ENCODE measurements at regions not wholly inside any gene's neighbourhood (a gene's known extent, or its start where the extent isn't known, plus 50 kb on each side); places are given as distances from the start of the nearest gene placed in this dataset.
"Not testable (repeated sequence)": the region's sequence is repeated elsewhere in the genome, so short reads cannot be mapped to it uniquely, and the experiment has no call there.

DNA sequence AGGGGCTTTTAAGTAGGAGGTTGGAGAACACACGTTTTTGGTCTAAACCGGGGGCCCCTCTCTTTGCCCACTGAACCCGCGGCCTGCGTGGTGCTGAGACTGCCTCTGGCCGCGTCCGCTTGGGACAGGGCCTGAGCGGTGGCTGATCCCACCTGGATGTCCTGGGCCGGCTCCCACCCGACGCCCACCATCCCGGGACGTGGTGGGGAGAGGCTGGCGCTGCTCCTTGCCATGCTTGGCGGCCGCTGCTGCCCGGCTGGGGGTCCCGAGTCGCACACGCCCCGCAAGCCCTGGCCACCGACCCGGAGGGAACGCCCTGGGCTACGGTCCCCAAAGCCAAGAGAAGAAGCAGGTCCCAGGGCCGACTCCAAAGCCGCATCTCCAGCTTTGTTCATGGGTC lies 130.1 kb downstream of the POTEM start:
- H3K4me3 ChIP-seq; H3K36me3 ChIP-seq (replicated peaks); in situ Hi-C loops (cut with MboI; ENCODE audit: low sequenced_read_pairs); H3K4me1 ChIP-seq; H3K27me3 ChIP-seq (ENCODE audit: low read depth); H3K9me3 ChIP-seq: not testable (repeated sequence)
- DNase-seq (ENCODE audit: low spot score in 2 of 2) = peak in 1 of 2 experiments; percentile 10

DNA sequence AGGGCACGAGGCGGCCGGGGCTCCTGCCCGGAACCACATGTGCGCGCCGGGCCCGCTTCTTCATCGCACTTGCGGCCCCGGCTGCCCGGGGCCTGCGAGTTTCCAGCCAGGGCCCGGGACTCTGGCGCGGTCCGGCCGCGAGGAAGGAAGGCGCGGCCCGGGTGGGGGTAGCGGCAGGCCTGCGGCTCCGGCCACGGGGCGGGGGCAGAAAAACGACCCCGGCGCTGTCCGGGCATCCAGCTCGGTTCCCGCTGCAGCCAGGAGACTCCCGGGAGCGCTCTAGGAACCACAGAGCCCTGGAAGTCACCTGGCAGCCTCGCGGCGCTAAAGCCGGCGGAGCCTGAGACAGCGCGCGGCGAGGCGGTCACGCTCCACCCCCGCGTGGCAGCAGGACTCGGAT lies 130.5 kb downstream of the POTEM start:
- in situ Hi-C loops (cut with MboI; ENCODE audit: low sequenced_read_pairs); H3K36me3 ChIP-seq (replicated peaks); H3K4me3 ChIP-seq; H3K9me3 ChIP-seq; H3K27me3 ChIP-seq (ENCODE audit: low read depth); H3K4me1 ChIP-seq: not testable (repeated sequence)
- peak in 1 of 2 experiments; percentile 10 for DNase-seq (ENCODE audit: low spot score in 2 of 2)

DNA sequence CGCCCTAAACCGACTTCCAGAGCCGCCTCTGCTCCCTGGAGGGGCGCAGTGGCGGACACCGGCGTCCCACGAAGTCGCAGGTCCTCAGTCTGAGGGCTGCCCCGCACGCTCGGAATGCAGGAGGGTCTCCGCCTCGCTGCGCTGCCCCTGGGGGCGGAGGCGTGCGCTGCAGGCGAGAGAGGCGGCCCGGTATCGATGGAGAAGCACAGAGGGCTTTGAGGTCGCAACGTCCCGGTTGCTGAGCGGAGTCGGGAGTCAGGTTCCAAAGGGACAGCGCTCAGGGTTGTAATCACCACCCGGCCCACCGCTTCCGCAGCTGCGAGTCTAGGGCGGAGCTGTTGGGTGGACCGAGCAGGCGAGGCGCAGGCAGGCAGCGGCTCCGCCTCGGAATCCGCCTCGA lies 131.0 kb downstream of the POTEM start:
- H3K27me3 ChIP-seq (ENCODE audit: low read depth); H3K36me3 ChIP-seq (replicated peaks); H3K9me3 ChIP-seq; H3K4me3 ChIP-seq; in situ Hi-C loops (cut with MboI; ENCODE audit: low sequenced_read_pairs); H3K4me1 ChIP-seq; DNase-seq (ENCODE audit: low spot score in 2 of 2): not testable (repeated sequence)

DNA sequence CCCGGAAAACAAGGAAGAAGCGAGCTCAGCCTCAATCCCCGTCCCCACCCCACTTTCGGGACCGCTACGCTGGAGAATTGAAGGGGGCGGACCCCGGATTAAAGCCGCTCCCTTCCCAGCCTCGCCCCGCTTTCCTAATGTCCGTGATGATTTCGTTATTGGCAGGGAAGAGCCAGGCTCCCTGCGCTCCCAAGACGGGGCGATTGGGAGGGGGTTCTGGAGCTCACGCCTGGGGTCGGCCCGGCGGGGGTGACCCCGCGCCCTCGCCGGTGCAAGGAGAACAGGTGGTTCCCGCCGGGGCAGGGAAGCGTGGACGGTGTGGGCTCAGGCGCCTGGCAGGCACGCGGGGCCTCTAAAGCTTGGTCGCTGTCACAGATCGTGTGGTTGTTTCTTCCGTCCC lies 131.5 kb downstream of the POTEM start:
- H3K36me3 ChIP-seq (replicated peaks); H3K9me3 ChIP-seq; H3K27me3 ChIP-seq (ENCODE audit: low read depth); H3K4me3 ChIP-seq; in situ Hi-C loops (cut with MboI; ENCODE audit: low sequenced_read_pairs); H3K4me1 ChIP-seq: not testable (repeated sequence)
- peak in 1 of 2 experiments; percentile 14 for DNase-seq (ENCODE audit: low spot score in 2 of 2)

DNA sequence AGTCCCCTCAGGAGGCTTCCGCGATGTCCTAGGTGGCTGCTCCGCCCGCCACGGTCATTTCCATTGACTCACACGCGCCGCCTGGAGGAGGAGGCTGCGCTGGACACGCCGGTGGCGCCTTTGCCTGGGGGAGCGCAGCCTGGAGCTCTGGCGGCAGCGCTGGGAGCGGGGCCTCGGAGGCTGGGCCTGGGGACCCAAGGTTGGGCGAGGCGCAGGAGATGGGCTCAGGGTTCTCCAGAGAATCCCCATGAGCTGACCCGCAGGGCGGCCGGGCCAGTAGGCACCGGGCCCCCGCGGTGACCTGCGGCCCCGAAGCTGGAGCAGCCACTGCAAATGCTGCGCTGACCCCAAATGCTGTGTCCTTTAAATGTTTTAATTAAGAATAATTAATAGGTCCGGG lies 132.1 kb downstream of the POTEM start:
- DNase-seq (ENCODE audit: low spot score in 2 of 2); H3K4me3 ChIP-seq; H3K9me3 ChIP-seq; in situ Hi-C loops (cut with MboI; ENCODE audit: low sequenced_read_pairs); H3K36me3 ChIP-seq (replicated peaks); H3K4me1 ChIP-seq; H3K27me3 ChIP-seq (ENCODE audit: low read depth): not testable (repeated sequence)

DNA sequence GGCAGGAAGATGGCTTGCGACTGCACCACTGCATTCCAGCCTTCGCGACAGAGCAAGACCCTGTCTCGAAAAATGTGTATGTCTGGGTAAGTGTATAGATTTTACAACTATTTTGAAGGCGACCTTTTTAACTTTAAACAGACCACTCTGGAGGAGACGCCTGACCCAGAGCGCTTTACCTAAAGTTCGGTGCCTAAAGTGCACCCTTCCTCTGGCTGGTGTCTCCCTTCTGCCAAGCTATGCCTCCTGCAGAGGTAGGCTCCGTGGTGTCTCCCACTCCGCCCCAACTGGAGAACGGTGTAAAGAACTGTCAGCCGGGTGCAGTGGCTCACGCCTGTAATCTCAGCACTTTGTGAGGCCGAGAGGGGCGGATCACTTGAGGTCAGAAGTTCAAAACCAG lies 132.7 kb downstream of the POTEM start:
- H3K4me1 ChIP-seq; DNase-seq (ENCODE audit: low spot score in 2 of 2); in situ Hi-C loops (cut with MboI; ENCODE audit: low sequenced_read_pairs); H3K36me3 ChIP-seq (replicated peaks); H3K9me3 ChIP-seq; H3K27me3 ChIP-seq (ENCODE audit: low read depth); H3K4me3 ChIP-seq: not testable (repeated sequence)

DNA sequence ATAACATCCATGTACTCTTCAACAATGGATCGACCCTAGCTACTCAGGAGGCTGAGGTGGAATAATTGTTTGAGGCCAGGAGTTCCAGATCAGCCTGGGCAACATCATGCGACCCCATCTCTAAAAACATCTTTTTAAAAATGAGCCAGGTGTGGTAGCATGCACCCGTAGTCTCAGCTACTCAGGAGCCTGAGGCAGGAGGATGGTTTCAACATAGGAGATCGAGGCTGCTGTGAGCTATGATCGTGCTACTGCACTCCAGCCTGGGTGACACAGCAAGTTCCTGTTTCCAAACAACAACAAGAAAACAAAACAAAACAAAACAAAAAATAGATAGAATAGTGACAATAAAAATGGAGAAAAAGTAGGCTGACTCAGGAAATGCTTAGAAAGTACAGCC lies 138.3 kb downstream of the POTEM start:
- H3K36me3 ChIP-seq (replicated peaks); H3K4me3 ChIP-seq; H3K4me1 ChIP-seq; H3K9me3 ChIP-seq; in situ Hi-C loops (cut with MboI; ENCODE audit: low sequenced_read_pairs); DNase-seq (ENCODE audit: low spot score in 2 of 2); H3K27me3 ChIP-seq (ENCODE audit: low read depth): not testable (repeated sequence)

DNA sequence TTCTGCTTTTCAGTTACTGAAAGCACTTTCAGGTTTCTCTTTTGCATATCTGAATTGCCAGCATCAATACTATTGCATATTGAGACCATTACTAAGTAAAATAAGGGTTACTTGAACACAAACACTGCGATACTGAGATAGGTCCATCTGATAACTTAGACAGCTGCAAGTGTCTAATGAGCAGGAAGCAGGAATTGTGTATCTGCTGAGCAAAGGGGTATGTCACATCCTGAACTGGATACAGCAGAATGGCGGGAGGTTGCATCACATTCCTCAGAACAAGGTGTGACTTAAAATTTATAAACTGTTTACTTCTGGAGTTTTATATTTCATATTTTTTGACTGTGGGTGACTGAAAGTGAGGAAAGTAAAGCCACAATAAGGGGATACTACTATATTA lies 142.7 kb downstream of the POTEM start:
- H3K9me3 ChIP-seq; H3K4me3 ChIP-seq; H3K4me1 ChIP-seq; in situ Hi-C loops (cut with MboI; ENCODE audit: low sequenced_read_pairs); H3K36me3 ChIP-seq (replicated peaks); H3K27me3 ChIP-seq (ENCODE audit: low read depth); DNase-seq (ENCODE audit: low spot score in 2 of 2): not testable (repeated sequence)

DNA sequence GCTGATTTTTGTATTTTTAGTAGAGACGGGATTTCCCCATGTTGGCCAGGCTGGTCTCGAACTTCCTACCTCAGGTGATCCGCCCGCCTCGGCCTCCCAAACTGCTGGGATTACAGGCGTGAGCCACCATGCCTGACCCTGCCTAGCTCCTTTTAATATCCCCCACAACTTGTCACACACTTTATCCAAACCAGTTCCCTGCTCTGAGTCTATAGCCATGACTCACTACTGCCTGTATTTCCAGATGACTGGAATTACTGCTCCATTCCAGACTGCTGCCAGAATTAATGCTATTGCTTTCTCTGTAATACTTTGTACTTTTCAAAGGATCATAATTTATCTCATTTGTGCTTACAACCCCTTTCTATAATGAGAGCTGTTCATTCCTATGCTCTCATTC lies 153.1 kb downstream of the POTEM start:
- DNase-seq (ENCODE audit: low spot score in 2 of 2); H3K4me3 ChIP-seq; H3K36me3 ChIP-seq (replicated peaks); in situ Hi-C loops (cut with MboI; ENCODE audit: low sequenced_read_pairs); H3K9me3 ChIP-seq; H3K27me3 ChIP-seq (ENCODE audit: low read depth); H3K4me1 ChIP-seq: not testable (repeated sequence)

DNA sequence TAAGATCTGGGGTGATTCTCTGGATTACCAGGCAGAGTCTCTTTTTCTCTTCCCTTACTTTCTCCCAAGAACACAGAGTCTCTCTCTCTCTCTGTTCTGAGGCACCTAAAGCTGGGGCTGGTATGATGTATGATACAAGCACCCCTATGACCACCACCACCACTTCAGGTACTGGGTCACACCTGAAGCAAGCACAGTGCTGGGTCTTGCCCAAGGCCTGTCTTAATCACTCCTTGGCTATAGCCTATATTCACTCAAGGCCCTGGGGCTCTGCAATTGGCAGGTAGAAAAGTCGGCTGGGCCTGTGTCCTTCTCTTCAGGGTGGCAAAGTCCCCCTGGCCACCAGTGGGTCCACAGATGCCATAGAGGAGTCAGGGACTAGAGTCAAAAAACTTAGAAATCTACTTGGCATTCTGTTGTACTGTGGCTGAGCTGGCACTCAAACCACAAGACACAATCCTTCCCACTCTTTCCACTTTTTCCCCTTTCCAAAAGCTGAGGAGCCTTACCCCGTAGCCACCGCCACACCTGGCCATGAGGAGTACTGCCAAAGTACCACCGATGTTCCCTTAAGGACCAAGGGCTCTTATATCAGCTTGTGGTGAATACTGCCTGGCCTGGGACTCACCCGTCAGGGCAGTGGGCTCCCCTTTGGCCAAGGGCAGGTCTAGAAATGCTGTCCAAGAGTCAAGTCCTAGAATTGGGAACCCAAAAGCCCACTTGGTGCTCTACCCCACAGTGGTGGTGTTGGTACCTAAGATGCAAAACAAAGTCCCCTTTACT lies 159.2 kb downstream of the POTEM start:
- H3K27me3 ChIP-seq (ENCODE audit: low read depth); H3K4me3 ChIP-seq; H3K36me3 ChIP-seq (replicated peaks); H3K9me3 ChIP-seq; in situ Hi-C loops (cut with MboI; ENCODE audit: low sequenced_read_pairs); DNase-seq (ENCODE audit: low spot score in 2 of 2); H3K4me1 ChIP-seq: not testable (repeated sequence)

DNA sequence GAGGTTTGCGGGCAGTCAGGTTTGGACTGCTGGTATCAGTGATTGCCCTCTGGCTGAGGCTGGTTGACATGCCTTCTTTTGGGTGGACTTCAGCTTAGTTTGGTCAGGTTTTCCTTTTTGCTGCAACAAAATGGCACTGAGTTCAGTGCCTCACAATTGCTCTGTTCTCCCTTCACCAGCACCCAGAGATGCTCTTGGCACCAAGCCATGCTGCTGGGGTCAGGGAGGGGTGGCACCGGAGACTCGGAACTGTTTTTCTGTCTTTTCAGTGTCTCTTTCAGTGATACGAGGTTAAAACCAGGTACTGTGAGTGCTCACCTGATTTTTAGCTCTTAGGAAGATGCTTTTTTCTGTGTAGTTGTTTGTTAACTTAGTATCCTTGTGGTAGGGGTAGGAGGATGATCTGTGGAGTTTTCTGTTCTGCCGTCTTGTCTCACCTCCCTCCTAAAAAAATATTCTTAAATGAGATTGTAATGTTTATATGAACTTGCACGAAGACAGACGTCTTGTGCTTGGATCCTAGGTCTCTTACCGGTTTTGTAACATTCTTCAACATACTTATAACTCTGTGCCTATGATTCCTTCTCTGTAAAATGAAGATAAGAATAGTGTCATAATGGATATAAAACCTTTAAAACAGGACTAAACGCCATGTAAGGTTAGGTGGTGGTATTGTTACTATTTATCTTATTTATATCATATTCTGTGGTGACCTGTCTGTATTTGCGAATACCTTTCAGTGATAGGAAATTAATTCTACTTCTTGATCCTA lies 160.6 kb downstream of the POTEM start:
- in situ Hi-C loops (cut with MboI; ENCODE audit: low sequenced_read_pairs); DNase-seq (ENCODE audit: low spot score in 2 of 2); H3K36me3 ChIP-seq (replicated peaks); H3K9me3 ChIP-seq; H3K27me3 ChIP-seq (ENCODE audit: low read depth); H3K4me3 ChIP-seq; H3K4me1 ChIP-seq: not testable (repeated sequence)

DNA sequence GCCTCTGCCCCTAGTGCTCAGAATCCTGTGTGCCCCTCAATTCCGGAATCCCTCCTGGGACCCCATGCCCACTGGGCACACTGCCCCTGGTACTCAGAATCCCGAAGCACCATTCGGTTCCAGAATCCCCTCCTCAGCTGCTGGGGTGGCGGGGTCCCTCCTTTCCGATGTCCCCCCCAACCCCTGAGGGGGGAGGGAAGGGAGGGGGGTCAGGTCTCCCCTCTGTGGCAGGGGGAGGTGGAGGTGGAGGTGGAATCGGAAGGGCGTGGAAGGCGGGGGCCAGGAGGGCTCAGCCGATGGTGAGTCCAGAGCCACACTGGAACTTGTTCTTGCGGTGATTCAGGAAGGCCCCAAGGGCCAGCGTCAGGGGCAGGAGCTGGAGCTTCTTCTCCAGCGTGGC lies 164.3 kb downstream of the POTEM start:
- H3K4me1 ChIP-seq; DNase-seq (ENCODE audit: low spot score in 2 of 2); H3K36me3 ChIP-seq (replicated peaks); H3K4me3 ChIP-seq; H3K9me3 ChIP-seq; H3K27me3 ChIP-seq (ENCODE audit: low read depth); in situ Hi-C loops (cut with MboI; ENCODE audit: low sequenced_read_pairs): not testable (repeated sequence)

DNA sequence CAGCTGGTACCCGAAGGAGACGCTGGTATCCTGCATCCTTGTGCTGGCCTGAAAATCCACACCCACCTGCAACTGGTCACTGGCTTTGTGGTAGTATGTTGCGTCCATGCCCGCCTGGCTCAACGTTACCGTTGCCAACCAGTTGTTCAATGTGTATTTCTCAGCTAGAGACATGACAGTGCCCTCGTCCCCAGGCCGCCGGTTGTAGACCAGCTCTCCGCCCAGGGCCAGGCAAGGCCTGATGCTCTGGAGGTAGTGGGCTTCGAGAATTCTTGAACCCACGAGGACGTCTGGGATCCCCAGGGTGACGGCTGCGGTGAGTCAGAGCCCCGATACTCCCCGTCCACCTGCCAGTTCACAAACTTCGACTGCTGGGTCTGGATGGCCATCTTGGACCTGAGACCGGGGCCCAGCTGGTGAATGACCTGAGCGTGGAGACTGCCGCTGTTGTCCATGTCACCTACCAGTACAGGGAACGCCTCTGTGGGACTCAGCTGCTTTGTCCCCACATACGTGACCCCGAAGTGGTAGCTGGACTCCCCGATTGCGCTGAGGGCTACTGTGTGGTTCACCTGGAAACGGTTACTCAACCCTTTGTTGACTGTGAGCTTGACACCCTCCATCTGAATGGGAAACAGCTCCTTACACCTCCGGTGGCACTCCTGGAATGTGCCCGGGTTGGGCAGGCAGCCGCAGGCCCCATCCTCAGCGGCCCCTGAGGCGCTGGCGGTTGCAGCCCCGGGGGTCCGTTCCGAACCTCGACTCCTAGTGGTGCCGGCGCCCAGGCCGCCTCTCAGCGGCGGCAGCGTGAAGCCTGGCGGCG lies 165.0 kb downstream of the POTEM start:
- in situ Hi-C loops (cut with MboI; ENCODE audit: low sequenced_read_pairs); H3K4me1 ChIP-seq; H3K27me3 ChIP-seq (ENCODE audit: low read depth); H3K36me3 ChIP-seq (replicated peaks); DNase-seq (ENCODE audit: low spot score in 2 of 2); H3K4me3 ChIP-seq; H3K9me3 ChIP-seq: not testable (repeated sequence)

DNA sequence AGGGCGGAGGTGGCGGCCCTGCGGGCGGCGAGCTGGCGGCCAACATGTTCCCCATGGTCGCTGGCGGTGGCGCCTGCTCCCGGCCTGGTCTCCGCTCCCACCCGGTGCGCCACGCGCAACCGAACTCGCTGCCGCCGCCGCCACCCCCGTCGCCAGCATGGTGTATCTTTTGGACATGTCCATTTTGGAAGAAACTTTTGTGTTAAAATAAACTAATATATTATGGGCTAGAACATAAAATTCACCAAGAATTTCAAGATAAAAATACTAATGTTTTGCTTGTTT lies 165.5 kb downstream of the POTEM start:
- H3K27me3 ChIP-seq (ENCODE audit: low read depth); H3K36me3 ChIP-seq (replicated peaks); DNase-seq (ENCODE audit: low spot score in 2 of 2); in situ Hi-C loops (cut with MboI; ENCODE audit: low sequenced_read_pairs); H3K4me3 ChIP-seq; H3K9me3 ChIP-seq; H3K4me1 ChIP-seq: not testable (repeated sequence)
